ENCODE measurements at regions not wholly inside any gene's neighbourhood (a gene's known extent, or its start where the extent isn't known, plus 50 kb on each side); places are given as distances from the start of the nearest gene placed in this dataset.
"Not testable (repeated sequence)": the region's sequence is repeated elsewhere in the genome, so short reads cannot be mapped to it uniquely, and the experiment has no call there.

GRCh38 chr3:194046531-194046930, 89.4 kb upstream of the HES1 start:
- WGBS, 2 experiments: 90 to 94% methylated on average over 1 of the region's 1 CpG
- Histone ChIP-seq H3K27ac (ENCODE audit: insufficient read depth, low read depth, low read length, poor library complexity, severe bottlenecking) (no peak overlapping the region), H3K27me3 (ENCODE audit: control insufficient read depth, insufficient read depth, low read length, poor library complexity, severe bottlenecking) (no peaks in the 10 kb centered on the region), H3K36me3 (ENCODE audit: control insufficient read depth, insufficient read depth, low read length) (no peaks in the 10 kb centered on the region), H3K9me3 (ENCODE audit: control insufficient read depth, low read length) (no peaks in the 10 kb centered on the region), H3K4me1 (ENCODE audit: control insufficient read depth, insufficient read depth, low read length) (no peaks in the 10 kb centered on the region), H3K4me3 (ENCODE audit: insufficient read depth, low read depth, low read length) (no peak overlapping the region)

- Histone ChIP-seq H3K36me3 (ENCODE audit: control insufficient read depth, insufficient read depth, low read length) (no peaks in the 10 kb centered on the region), H3K9me3 (ENCODE audit: control insufficient read depth, low read length) (no peaks in the 10 kb centered on the region), H3K4me1 (ENCODE audit: control insufficient read depth, insufficient read depth, low read length) (no peaks in the 10 kb centered on the region), H3K27me3 (ENCODE audit: control insufficient read depth, insufficient read depth, low read length, poor library complexity, severe bottlenecking) (no peaks in the 10 kb centered on the region), H3K4me3 (ENCODE audit: insufficient read depth, low read depth, low read length) (no peak overlapping the region), H3K27ac (ENCODE audit: insufficient read depth, low read depth, low read length, poor library complexity, severe bottlenecking) (no peak overlapping the region)
- WGBS, 2 experiments: 76 to 80% methylated on average over 4 of the region's 4 CpGs
Measured at GRCh38 chr3:194046995-194047645, 88.8 kb upstream of the HES1 start.

- no peaks in the 10 kb centered on the region for H3K36me3 ChIP-seq (ENCODE audit: control insufficient read depth, insufficient read depth, low read length)
Measured at GRCh38 chr3:194049394-194049793, 86.6 kb upstream of the HES1 start.

GRCh38 chr3:194050782-194051320, 85.1 kb upstream of the HES1 start:
- no peaks in the 10 kb centered on the region for H3K36me3 ChIP-seq (ENCODE audit: control insufficient read depth, insufficient read depth, low read length)
- no peaks in the 10 kb centered on the region for H3K27me3 ChIP-seq (ENCODE audit: control insufficient read depth, insufficient read depth, low read length, poor library complexity, severe bottlenecking)
- H3K4me3 ChIP-seq (ENCODE audit: insufficient read depth, low read depth, low read length): no peak overlapping the region
- WGBS, 2 experiments: 88% methylated on average over 1 of the region's 1 CpG; no CpG with 5 or more reads in 1 of the 2 experiments
- no peaks in the 10 kb centered on the region for H3K9me3 ChIP-seq (ENCODE audit: control insufficient read depth, low read length)
- no peak overlapping the region for H3K27ac ChIP-seq (ENCODE audit: insufficient read depth, low read depth, low read length, poor library complexity, severe bottlenecking)
- peaks cover 6% of the 10 kb centered on the region for H3K4me1 ChIP-seq (ENCODE audit: control insufficient read depth, insufficient read depth, low read length)

More at GRCh38 chr3:194049394-194049793, 86.6 kb upstream of the HES1 start:
- 97 to 100% methylated on average over 1 of the region's 1 CpG for WGBS, 2 experiments
- H3K27me3 ChIP-seq (ENCODE audit: control insufficient read depth, insufficient read depth, low read length, poor library complexity, severe bottlenecking): no peaks in the 10 kb centered on the region
- no peaks in the 10 kb centered on the region for H3K9me3 ChIP-seq (ENCODE audit: control insufficient read depth, low read length)
- no peak overlapping the region for H3K27ac ChIP-seq (ENCODE audit: insufficient read depth, low read depth, low read length, poor library complexity, severe bottlenecking)
- peaks cover under 1% of the 10 kb centered on the region for H3K4me1 ChIP-seq (ENCODE audit: control insufficient read depth, insufficient read depth, low read length)
- no peak overlapping the region for H3K4me3 ChIP-seq (ENCODE audit: insufficient read depth, low read depth, low read length)

GRCh38 chr3:194051366-194052149, 84.4 kb upstream of the HES1 start:
- H3K27me3 ChIP-seq (ENCODE audit: control insufficient read depth, insufficient read depth, low read length, poor library complexity, severe bottlenecking): no peaks in the 10 kb centered on the region
- no peak overlapping the region for H3K27ac ChIP-seq (ENCODE audit: insufficient read depth, low read depth, low read length, poor library complexity, severe bottlenecking)
- H3K9me3 ChIP-seq (ENCODE audit: control insufficient read depth, low read length): no peaks in the 10 kb centered on the region
- 86 to 93% methylated on average over 2 of the region's 2 CpGs for WGBS, 2 experiments
- H3K4me3 ChIP-seq (ENCODE audit: insufficient read depth, low read depth, low read length): no peak overlapping the region
- H3K36me3 ChIP-seq (ENCODE audit: control insufficient read depth, insufficient read depth, low read length): no peaks in the 10 kb centered on the region
- H3K4me1 ChIP-seq (ENCODE audit: control insufficient read depth, insufficient read depth, low read length): peaks cover 6% of the 10 kb centered on the region

GRCh38 chr3:194053136-194053535, 82.8 kb upstream of the HES1 start:
- no peak overlapping the region for H3K4me3 ChIP-seq (ENCODE audit: insufficient read depth, low read depth, low read length)
- H3K27me3 ChIP-seq (ENCODE audit: control insufficient read depth, insufficient read depth, low read length, poor library complexity, severe bottlenecking): peaks cover 3% of the 10 kb centered on the region
- WGBS, 2 experiments: 92 to 93% methylated on average over 4 of the region's 4 CpGs
- no peaks in the 10 kb centered on the region for H3K36me3 ChIP-seq (ENCODE audit: control insufficient read depth, insufficient read depth, low read length)
- peaks cover 9% of the 10 kb centered on the region for H3K4me1 ChIP-seq (ENCODE audit: control insufficient read depth, insufficient read depth, low read length)
- H3K27ac ChIP-seq (ENCODE audit: insufficient read depth, low read depth, low read length, poor library complexity, severe bottlenecking): no peak overlapping the region
- no peaks in the 10 kb centered on the region for H3K9me3 ChIP-seq (ENCODE audit: control insufficient read depth, low read length)

GRCh38 chr3:194054016-194054415, 81.9 kb upstream of the HES1 start:
- H3K36me3 ChIP-seq (ENCODE audit: control insufficient read depth, insufficient read depth, low read length): no peaks in the 10 kb centered on the region
- no peaks in the 10 kb centered on the region for H3K9me3 ChIP-seq (ENCODE audit: control insufficient read depth, low read length)
- peaks cover 9% of the 10 kb centered on the region for H3K4me1 ChIP-seq (ENCODE audit: control insufficient read depth, insufficient read depth, low read length)
- WGBS, 2 experiments: no CpG with 5 or more reads among the region's 2 CpGs
- peaks cover 7% of the 10 kb centered on the region for H3K27me3 ChIP-seq (ENCODE audit: control insufficient read depth, insufficient read depth, low read length, poor library complexity, severe bottlenecking)
- H3K27ac ChIP-seq (ENCODE audit: insufficient read depth, low read depth, low read length, poor library complexity, severe bottlenecking): no peak overlapping the region
- H3K4me3 ChIP-seq (ENCODE audit: insufficient read depth, low read depth, low read length): no peak overlapping the region

GRCh38 chr3:194054540-194054939, 81.4 kb upstream of the HES1 start:
- Histone ChIP-seq H3K27me3 (ENCODE audit: control insufficient read depth, insufficient read depth, low read length, poor library complexity, severe bottlenecking) (peaks cover 7% of the 10 kb centered on the region), H3K9me3 (ENCODE audit: control insufficient read depth, low read length) (no peaks in the 10 kb centered on the region), H3K27ac (ENCODE audit: insufficient read depth, low read depth, low read length, poor library complexity, severe bottlenecking) (no peak overlapping the region), H3K4me1 (ENCODE audit: control insufficient read depth, insufficient read depth, low read length) (peaks cover 9% of the 10 kb centered on the region), H3K4me3 (ENCODE audit: insufficient read depth, low read depth, low read length) (no peak overlapping the region), H3K36me3 (ENCODE audit: control insufficient read depth, insufficient read depth, low read length) (no peaks in the 10 kb centered on the region)
- 20 to 24% methylated on average over 5 of the region's 5 CpGs for WGBS, 2 experiments

GRCh38 chr3:194054961-194055360, 81.0 kb upstream of the HES1 start:
- no peak overlapping the region for H3K4me3 ChIP-seq (ENCODE audit: insufficient read depth, low read depth, low read length)
- H3K27ac ChIP-seq (ENCODE audit: insufficient read depth, low read depth, low read length, poor library complexity, severe bottlenecking): no peak overlapping the region
- WGBS, 2 experiments: 65 to 69% methylated on average over 2 of the region's 3 CpGs
- H3K36me3 ChIP-seq (ENCODE audit: control insufficient read depth, insufficient read depth, low read length): no peaks in the 10 kb centered on the region
- H3K4me1 ChIP-seq (ENCODE audit: control insufficient read depth, insufficient read depth, low read length): peaks cover 9% of the 10 kb centered on the region
- H3K9me3 ChIP-seq (ENCODE audit: control insufficient read depth, low read length): no peaks in the 10 kb centered on the region
- H3K27me3 ChIP-seq (ENCODE audit: control insufficient read depth, insufficient read depth, low read length, poor library complexity, severe bottlenecking): peaks cover 7% of the 10 kb centered on the region

GRCh38 chr3:194056323-194056722, 79.6 kb upstream of the HES1 start:
- 93 to 95% methylated on average over 15 of the region's 15 CpGs for WGBS, 2 experiments
- not testable (repeated sequence) for H3K4me3 ChIP-seq (ENCODE audit: insufficient read depth, low read depth, low read length); H3K4me1 ChIP-seq (ENCODE audit: control insufficient read depth, insufficient read depth, low read length); H3K27ac ChIP-seq (ENCODE audit: insufficient read depth, low read depth, low read length, poor library complexity, severe bottlenecking); H3K36me3 ChIP-seq (ENCODE audit: control insufficient read depth, insufficient read depth, low read length); H3K9me3 ChIP-seq (ENCODE audit: control insufficient read depth, low read length); H3K27me3 ChIP-seq (ENCODE audit: control insufficient read depth, insufficient read depth, low read length, poor library complexity, severe bottlenecking)
